GM21360 (cell line): ENCODE measurements at regions not wholly inside any gene's neighbourhood (a gene's known extent, or its start where the extent isn't known, plus 50 kb on each side); places are given as distances from the start of the nearest gene placed in this dataset.
"Not testable (repeated sequence)": the region's sequence is repeated elsewhere in the genome, so short reads cannot be mapped to it uniquely, and the experiment has no call there.

Experiments used
- ATAC-seq: cut with Tn5 transposase; IDR thresholded peaks from one replicate; pipeline ENCODE4 v1.9.1; 2021; ENCODE audit warnings: mild to moderate bottlenecking, moderate library complexity; ENCODE audit not compliant: unreplicated experiment

- ATAC-seq = no peak
Observed at GRCh38 chr14:56023661-56024081, 94.5 kb upstream of the PELI2 start.

DNA sequence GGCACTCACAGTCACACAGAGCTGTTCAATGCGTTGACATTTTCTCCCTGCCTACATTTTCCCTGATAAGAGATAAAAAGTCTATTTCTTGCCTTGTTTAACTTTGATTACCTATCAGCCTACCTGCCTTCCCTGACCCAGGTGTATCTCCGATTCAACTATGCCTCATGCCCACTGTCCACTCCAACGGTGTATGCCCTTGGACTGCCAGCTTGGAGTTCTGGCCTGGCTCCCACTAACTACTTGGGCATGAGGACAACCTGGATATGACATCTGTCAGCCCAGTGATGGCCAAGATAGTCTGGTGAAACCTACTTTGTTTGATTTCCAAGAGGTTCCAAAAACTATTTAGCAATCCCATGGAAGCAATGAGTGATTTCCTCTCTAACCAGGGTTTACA is 93.0 kb upstream of the PELI2 start:
- no peak for ATAC-seq

DNA sequence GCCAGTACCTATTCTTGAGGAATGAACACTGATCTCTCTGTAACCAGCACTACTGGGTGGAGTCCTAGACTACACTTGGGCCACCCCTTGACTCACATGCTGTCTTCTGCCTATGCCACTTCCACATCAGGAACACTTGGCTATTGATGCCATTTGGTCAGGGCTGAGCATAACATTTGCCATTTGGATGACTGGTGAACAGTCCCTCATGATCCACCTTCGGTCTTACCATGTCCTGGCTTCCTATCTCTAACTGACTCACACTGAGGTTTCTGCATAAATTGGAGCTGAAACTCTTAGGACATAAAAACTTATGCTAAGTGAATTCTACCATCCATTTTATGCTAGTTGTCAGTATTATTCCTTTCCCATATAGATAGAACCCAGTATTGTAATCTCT is 91.7 kb upstream of the PELI2 start:
- ATAC-seq = no peak

DNA sequence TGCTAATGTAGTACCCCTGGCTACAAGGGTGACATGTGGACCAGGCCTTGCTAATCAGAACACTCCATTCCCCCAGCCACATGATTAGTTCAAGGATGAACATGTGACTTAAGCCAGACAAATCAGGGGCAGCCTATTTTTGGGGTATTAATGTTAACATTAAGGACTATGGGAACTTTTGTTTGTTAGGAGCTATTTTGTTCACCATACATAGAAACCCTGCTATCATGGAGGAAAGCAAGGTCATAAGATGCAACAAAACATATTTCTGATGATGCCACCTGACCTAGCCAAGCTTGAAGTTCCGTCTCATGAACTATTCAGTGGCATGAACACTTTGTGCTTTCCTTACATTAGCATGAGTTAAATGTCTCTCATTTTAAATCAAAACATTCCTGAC is 90.8 kb upstream of the PELI2 start:
- ATAC-seq = no peak

DNA sequence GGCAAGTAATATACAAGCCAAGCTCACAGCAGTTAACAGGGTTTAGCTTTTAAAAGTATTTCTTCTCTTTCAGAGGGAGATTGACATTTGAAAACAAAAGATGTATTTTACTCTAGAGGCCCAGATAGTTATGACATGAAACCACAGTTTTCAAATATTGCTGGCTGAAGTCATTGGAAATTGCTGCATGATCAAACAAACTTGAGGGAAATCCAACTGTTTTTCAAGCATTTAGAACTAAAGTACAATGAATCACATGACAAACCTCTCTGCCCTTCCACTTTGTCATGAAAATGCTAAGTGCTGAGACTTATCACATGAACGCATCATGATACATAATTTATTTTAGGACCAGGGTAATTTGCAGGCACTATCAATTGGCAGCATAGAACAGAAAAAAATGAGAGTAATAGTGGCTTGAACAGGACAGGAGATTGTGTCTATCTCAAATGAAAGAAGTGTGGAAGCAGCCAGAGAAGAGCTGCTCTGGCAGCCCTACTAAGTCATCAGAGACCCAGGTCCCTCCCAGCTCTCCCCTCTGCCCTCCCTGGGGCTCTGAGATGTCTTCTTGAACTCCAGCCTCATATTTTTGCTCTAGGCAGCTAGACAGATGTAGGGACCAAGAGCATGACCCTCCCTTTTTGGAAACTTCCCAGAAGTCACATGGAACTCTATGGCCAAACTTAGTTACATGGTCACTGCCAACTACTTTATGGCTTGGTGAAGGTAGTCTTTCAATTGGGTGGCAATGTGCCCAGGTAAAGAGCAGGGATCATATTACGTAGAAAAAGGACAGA is 90.1 kb upstream of the PELI2 start:
- ATAC-seq = no peak

DNA sequence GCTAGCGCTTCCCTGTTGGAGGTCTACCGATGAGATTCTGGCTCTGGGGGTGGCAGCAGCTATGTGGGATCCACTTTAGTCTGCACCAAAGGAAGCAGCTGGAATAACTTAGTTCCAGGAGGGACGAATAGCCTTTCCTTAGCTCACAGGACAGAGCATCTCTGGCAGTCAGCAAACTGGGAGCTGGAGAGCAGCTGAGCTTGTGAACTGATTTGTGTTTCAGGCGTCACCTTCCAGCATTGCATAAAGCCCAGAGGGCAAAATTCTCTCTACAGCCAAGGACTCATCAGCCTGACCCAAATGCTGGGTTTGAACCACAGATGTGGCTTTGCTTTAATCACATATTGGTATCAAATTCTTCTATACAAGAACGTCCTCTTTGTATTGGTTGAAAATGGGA is 81.9 kb upstream of the PELI2 start:
- no peak for ATAC-seq

- no peak for ATAC-seq
Observed at GRCh38 chr14:56040121-56040520, 78.1 kb upstream of the PELI2 start.

DNA sequence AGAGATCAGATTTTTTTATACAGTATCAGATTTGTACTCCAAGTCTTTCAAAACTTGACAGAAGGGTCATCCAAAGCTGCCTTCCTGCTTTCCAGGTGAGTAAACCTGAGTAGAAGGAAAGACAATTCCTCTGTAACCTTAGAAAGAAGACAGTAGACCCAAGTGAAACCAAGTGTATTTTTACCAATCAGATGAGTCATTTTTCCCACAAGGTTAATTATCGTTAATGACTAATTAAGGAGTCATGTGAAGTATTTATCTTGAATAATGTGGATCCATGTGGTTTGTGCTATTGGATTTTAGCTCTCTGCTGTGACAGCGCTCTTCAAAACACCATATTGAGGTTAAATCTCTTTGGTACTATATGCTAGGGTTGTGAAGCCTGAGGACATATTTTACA is 74.0 kb upstream of the PELI2 start:
- ATAC-seq = no peak

DNA sequence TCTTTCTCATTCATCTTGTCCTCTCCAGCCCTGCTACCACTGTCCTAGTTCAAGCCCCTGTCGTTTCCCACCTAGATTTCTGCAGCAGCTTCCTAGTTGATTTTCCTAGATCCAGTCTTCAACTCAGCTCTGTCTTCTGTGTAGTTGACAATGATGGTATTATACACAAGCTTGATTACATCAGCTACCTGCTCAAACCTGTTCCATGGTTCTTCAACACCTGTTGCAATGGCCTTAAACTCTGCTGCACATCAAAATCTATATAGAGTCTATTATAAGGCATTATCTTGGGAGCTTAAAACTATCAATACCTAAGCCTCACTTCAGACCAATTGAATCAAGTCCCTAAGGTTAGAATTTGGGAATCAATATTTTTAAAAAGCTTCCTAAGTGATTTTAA is 71.7 kb upstream of the PELI2 start:
- no peak for ATAC-seq

DNA sequence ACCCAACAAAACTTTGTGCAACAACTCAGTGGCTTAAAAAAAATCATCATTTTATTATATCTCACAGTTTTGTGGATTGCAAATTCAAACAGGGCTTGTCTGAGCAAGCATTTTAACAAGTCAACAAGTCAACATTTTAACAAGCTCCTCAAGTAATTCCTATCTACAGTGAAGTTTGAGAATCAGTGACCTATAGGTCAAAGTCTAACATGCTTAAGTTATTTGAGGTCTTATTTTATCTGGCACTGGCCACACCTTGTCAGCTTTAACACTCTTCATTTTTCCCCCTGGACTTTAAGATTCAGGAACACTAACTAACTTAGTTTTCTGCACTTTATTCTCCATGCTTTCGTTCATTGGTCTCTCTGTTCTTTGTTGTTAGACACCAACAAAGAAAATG is 71.2 kb upstream of the PELI2 start:
- no peak for ATAC-seq

DNA sequence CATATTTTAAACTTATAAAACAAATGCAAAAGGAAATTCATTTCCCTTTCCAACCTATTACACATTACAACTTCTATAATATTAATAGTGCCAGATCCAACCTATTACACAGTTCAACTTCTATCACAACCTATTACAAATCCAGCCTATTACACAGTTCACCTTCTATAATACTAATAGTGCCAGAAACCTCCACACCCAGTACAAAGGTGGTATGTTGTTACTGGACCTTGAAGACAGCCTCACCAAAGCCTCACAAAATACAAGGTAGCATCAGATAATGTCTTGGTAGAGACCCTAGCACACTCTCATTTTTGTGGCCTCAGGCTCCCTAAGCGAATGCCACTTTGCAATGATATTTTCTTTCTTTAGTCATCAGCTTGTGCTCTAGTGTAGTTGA is 68.7 kb upstream of the PELI2 start:
- no peak for ATAC-seq

DNA sequence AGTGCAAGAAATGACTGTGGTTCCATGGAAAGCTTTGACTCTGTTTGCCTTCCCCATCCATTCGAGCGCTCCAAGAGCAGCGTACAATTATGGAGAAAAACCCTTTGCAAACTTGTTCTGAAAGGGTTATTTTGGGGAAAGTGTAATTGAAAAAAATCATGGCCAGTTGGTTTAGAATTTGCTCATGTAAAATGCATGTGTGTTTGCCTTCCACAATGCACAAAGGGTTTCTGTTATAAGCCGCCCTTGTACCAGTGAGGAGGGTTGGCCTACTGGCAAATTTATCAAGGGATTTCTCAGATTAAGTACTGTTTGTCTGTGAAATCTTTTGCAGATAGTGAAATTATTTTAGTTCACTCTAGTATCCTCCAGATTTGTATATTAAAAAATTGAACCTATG is 62.7 kb upstream of the PELI2 start:
- ATAC-seq = no peak

DNA sequence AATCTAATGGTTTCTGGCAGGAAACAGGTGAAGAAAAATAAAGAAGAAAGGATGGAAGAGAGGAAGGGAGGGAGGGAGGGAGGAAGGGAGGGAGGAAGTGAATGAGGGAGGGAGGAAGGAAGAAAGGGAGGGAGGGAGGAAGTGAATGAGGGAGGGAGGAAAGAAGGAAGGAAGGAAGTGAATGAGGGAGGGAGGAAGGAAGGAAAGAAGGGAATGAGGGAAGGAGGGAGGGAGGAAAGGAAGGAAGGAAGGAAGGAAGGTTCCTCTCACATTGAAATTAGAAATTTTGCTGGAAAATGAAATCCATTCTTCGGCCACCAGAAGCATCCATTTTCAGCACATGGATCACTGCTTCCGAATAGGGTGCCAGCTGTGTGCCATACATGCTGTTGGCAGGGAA is 62.2 kb upstream of the PELI2 start:
- no peak for ATAC-seq

DNA sequence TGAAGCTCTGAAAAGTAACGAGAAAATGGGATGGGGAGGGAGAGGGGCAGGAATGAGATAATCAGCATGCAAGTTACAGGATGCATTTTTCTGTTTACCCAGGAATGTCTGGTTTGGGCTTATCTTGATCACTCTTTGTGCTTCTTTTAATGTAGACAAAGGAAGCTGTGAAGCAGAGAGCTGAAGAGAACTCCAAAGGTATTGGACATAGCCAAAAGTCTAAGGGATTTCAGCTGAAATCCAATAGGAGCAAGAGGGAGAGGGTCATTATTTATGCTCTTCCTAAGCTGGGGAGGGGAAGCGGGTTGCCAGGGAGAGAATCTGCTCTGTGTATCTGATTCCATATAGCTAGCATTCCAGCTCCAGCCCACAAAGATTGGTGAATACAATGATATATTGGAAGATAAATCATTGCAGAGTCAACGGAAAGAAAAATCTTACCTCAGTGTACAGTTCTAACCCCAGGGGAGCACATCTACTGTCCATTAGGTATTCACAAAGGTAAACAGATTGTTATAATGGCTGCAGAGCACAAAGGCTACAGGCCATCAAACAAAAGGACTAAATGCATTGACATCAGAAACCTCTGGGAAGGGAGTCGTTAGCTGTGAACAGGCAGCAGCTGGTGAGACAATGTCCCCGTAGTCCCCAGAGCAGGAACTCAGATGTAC is 61.0 kb upstream of the PELI2 start:
- ATAC-seq = no peak

- ATAC-seq = no peak
Observed at GRCh38 chr14:56057767-56058166, 60.4 kb upstream of the PELI2 start.

- no peak for ATAC-seq
Observed at GRCh38 chr14:56059054-56059453, 59.2 kb upstream of the PELI2 start.

GRCh38 chr14:56061051-56061450 is 57.2 kb upstream of the PELI2 start:
- ATAC-seq = no peak

DNA sequence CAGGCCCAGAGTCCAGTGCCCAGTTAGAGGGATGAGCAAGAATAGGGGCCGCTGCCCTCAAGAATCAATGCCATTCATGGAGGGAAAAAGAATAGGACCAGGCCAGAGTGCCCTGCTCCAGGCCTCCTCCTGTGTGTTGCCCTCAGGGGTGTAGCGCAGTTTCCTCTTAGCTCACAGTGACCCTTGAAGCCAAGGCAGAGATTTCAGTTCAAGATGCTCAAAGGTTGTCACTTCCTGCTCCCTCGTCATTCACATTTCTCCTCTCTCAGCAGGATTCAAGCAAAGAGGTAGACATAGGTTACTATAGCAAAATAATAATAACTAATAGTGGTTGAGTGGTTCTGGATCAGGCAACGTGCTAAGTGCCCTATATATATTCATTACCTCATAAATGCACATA is 55.1 kb upstream of the PELI2 start:
- ATAC-seq = no peak

- ATAC-seq = no peak
Observed at GRCh38 chr14:56064513-56064912, 53.7 kb upstream of the PELI2 start.

- not testable (repeated sequence) for ATAC-seq
Observed at GRCh38 chr14:56065199-56065598, 53.0 kb upstream of the PELI2 start.

DNA sequence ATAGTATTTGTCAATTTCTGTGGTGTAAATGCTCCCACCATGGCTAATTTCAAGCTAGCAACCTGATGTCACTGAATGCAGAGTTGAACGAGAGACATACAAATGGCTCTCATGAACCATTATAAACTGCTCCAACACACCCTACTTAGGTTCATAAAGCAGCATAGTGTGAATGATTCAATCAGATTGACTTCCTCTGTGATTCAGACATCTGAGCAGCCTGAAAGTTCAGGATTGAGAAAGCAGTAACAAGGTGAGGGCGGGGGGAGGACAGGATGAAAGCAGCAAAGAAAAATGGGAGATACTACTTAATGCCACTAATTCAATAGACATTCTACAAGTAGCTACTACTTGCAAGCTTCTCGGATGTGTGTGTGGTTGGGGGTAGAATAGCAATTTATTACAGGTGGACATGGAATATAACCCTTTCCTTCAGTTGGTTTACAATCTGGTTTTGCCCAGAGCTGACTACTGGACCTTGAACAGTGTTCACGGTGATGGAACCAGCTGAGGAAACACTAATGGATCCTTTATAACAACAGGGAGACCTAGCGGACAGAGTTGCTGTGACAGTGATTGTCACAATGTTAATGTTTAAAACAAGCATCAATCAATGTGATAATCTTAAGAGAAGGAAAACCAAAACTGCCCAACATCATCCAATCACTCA is 52.5 kb upstream of the PELI2 start:
- ATAC-seq = no peak
